Body of pancreas (tissue), 4 donors: ENCODE measurements at regions not wholly inside any gene's neighbourhood (a gene's known extent, or its start where the extent isn't known, plus 50 kb on each side); places are given as distances from the start of the nearest gene placed in this dataset.

Experiments used
- ATAC-seq: fragments of 150-250 bp; one replicate; pipeline ENCODE4 v1.9.1; 2016
- DNase-seq, 4 donors: peaks; one replicate each; pipeline ENCODE4 v3.0.0-alpha.2; 2019
- H3K27ac ChIP-seq, 4 donors: fragments of 200-600 bp; sonication (generic); 1 replicate in 3 of 4; 2 replicates in 1 of 4; pipeline versions ENCODE4 v1.5.1 to v1.6.1; 2016 to 2019; ENCODE audit warnings: mild to moderate bottlenecking in 1 of 4, mixed read lengths in 1 of 4, moderate library complexity in 1 of 4
- H3K27me3 ChIP-seq, 2 donors: fragments of 200-600 bp; sonication (generic); one replicate each; pipeline ENCODE4 v1.6.0; 2016; ENCODE audit warnings: mild to moderate bottlenecking in 1 of 2
- H3K36me3 ChIP-seq, 2 donors: fragments of 200-600 bp; sonication (generic); replicated peaks in 1 of 2; 2 replicates each; pipeline ENCODE4 v1.5.1; 2016; ENCODE audit warnings: low read depth in 2 of 2; ENCODE audit not compliant: insufficient read depth in 1 of 2
- H3K4me1 ChIP-seq: fragments of 200-600 bp; sonication (generic); one replicate; pipeline ENCODE4 v1.6.0; 2016
- H3K4me3 ChIP-seq, 2 donors: fragments of 200-600 bp; sonication (generic); 1 replicate in 1 of 2; 2 replicates in 1 of 2; pipeline ENCODE4 v1.5.1; 2016 to 2019
- H3K9me3 ChIP-seq, 3 donors: fragments of 200-600 bp; sonication (generic); 1 replicate in 2 of 3; 2 replicates in 1 of 3; pipeline ENCODE4 v1.5.1; 2016
- POLR2A ChIP-seq, 3 donors: fragments of 450-650 bp; IDR thresholded peaks; one replicate each; pipeline ENCODE4 v1.6.1; 2016; ENCODE audit warnings: antibody characterized with exemption in 3 of 3, mild to moderate bottlenecking in 2 of 3
- WGBS, 2 donors: methylation state at CpG; one replicate each; pipeline ENCODE4 v1.1.5; 2017; 5-methylcytosine and 5-hydroxymethylcytosine counted together
- intact Hi-C: fragments of 100-400 bp; cut with DNase I; formaldehyde crosslinking; loops from one replicate; pipeline ENCODE4 v1.15.1; 2023
- TF ChIP-seq, protein P1 (sequence below), 7 experiments: fragments of 450-650 bp in 4 of 7; fragments of 200-600 bp in 3 of 7; sonication (generic) in 3 of 7; IDR thresholded peaks; one replicate each; pipeline ENCODE4 v1.5.1; 2016 to 2019; ENCODE audit warnings: antibody characterized with exemption in 7 of 7

DNA sequence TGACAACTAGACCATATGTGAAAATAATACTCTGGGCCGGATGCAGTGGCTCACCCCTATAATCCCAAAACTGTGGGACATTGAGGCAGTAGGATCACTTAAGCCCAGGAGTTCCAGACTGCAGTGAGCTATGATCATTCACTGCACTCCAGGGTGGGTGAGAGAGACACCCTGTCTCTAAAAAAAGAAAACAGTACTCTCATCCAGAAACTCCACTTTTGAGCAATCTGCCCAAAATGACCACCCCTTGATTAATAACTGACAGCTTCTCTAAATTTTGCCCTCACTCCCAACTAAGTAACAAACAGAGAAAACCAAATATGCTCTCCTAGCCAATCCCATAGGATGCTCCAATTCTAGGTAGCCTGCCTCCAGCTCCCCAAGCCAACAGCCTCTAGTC, 62.5 kb upstream of the AKR1E2 start:
- intact Hi-C loops = no loop called here
- DNase-seq = no peak
- TF ChIP-seq, protein P1, sequence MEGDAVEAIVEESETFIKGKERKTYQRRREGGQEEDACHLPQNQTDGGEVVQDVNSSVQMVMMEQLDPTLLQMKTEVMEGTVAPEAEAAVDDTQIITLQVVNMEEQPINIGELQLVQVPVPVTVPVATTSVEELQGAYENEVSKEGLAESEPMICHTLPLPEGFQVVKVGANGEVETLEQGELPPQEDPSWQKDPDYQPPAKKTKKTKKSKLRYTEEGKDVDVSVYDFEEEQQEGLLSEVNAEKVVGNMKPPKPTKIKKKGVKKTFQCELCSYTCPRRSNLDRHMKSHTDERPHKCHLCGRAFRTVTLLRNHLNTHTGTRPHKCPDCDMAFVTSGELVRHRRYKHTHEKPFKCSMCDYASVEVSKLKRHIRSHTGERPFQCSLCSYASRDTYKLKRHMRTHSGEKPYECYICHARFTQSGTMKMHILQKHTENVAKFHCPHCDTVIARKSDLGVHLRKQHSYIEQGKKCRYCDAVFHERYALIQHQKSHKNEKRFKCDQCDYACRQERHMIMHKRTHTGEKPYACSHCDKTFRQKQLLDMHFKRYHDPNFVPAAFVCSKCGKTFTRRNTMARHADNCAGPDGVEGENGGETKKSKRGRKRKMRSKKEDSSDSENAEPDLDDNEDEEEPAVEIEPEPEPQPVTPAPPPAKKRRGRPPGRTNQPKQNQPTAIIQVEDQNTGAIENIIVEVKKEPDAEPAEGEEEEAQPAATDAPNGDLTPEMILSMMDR (IDR thresholded peaks at IDR 0.05) = no peak
- TF ChIP-seq POLR2A (IDR thresholded peaks at IDR 0.05) = no peak
- H3K27me3 ChIP-seq = no peaks in the 10 kb centered on the region
- 71 to 84% methylated on average over 1 of the region's 1 CpG for WGBS, 2 donors
- no peaks in the 10 kb centered on the region for H3K9me3 ChIP-seq
- no peak for ATAC-seq
- no peaks in the 10 kb centered on the region for H3K36me3 ChIP-seq
- no peaks in the 10 kb centered on the region for H3K4me1 ChIP-seq
- no peak overlapping the region for H3K27ac ChIP-seq
- H3K4me3 ChIP-seq = no peak overlapping the region

DNA sequence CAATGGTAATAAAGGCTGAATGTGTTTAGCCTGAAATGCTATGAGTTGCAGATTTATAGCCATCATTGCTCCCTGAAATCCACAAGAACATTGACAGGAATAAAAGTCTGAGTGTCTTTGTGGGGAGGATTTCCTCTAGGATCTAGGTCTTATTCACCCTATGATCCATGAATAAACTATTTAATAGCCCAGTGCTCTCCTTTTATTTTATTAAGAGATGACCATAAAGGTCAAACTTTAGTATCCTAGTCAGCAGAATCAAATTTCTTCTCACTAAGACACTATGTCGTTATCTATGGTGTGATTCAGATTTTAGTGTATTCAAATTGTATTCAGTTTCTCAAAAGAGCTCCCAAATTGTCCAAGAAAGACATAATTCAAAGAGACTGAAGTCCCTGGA, 67.8 kb upstream of the AKR1E2 start:
- ATAC-seq (no peak), DNase-seq (no peak)
- no peaks in the 10 kb centered on the region for H3K36me3 ChIP-seq
- TF ChIP-seq, protein P1 (IDR thresholded peaks at IDR 0.05) = no peak
- no peak for TF ChIP-seq POLR2A (IDR thresholded peaks at IDR 0.05)
- H3K27me3 ChIP-seq = peaks cover 0 to 5% of the 10 kb centered on the region in 2 donors
- H3K4me3 ChIP-seq = no peak overlapping the region
- no peak overlapping the region for H3K27ac ChIP-seq
- WGBS, 2 donors = 57 to 62% methylated on average over 1 of the region's 1 CpG
- no peaks in the 10 kb centered on the region for H3K9me3 ChIP-seq
- no peaks in the 10 kb centered on the region for H3K4me1 ChIP-seq
- intact Hi-C loops = loop anchor here (10.0 kb wide), 1 partner anchor 1553 kb away; no protein-coding TSS in a partner anchor

GRCh38 chr10:4755286-4755989, 70.6 kb upstream of the AKR1E2 start:
- no peak for ATAC-seq
- DNase-seq = no peak
- Histone ChIP-seq H3K27me3 (peaks cover 0 to 8% of the 10 kb centered on the region in 2 donors), H3K4me3 (no peak overlapping the region), H3K27ac (no peak overlapping the region), H3K4me1 (no peaks in the 10 kb centered on the region), H3K36me3 (no peaks in the 10 kb centered on the region), H3K9me3 (no peaks in the 10 kb centered on the region)
- intact Hi-C loops = loop anchor here (10.0 kb wide), 1 partner anchor 1551 kb away; no protein-coding TSS in a partner anchor
- no peak for TF ChIP-seq POLR2A (IDR thresholded peaks at IDR 0.05)
- TF ChIP-seq, protein P1 (IDR thresholded peaks at IDR 0.05) = no peak
- 65 to 66% methylated on average over 10 of the region's 10 CpGs for WGBS, 2 donors

DNA sequence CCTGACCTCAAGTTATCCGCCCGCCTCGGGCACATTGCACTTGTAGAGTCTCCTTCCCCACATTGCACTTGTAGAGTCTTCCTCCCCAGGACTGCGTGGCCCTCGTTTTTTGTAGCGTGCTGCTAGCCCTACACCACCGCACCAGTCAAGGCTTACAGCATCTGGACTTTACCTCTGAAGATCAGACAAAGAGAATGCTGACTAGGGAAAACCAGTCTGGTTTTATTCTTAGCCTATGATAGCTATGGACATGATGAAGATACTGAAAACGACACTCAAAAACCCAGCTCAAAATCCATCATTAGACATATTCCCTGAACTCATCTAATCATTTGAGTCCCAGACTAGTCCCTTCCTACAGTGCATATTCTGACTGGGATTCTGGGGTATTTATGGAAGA, 71.9 kb upstream of the AKR1E2 start:
- Histone ChIP-seq H3K27me3 (peaks cover 0 to 8% of the 10 kb centered on the region in 2 donors), H3K36me3 (no peaks in the 10 kb centered on the region), H3K9me3 (no peaks in the 10 kb centered on the region), H3K4me1 (no peaks in the 10 kb centered on the region), H3K4me3 (no peak overlapping the region), H3K27ac (no peak overlapping the region)
- WGBS, 2 donors = 81 to 88% methylated on average over 7 to 8 of the region's 8 CpGs
- DNase-seq = no peak
- TF ChIP-seq, protein P1 (IDR thresholded peaks at IDR 0.05) = no peak
- no peak for TF ChIP-seq POLR2A (IDR thresholded peaks at IDR 0.05)
- no peak for ATAC-seq
- intact Hi-C loops = loop anchor here (10.0 kb wide), 1 partner anchor 1549 kb away; no protein-coding TSS in a partner anchor

GRCh38 chr10:4751211-4751610, 74.8 kb upstream of the AKR1E2 start:
- TF ChIP-seq, protein P1 (IDR thresholded peaks at IDR 0.05) = no peak
- TF ChIP-seq POLR2A (IDR thresholded peaks at IDR 0.05) = no peak
- ATAC-seq = no peak
- H3K27ac ChIP-seq = no peak overlapping the region
- no peak overlapping the region for H3K4me3 ChIP-seq
- H3K36me3 ChIP-seq = no peaks in the 10 kb centered on the region
- intact Hi-C loops = loop anchor here (10.0 kb wide), 1 partner anchor 1546 kb away; no protein-coding TSS in a partner anchor
- no peak for DNase-seq
- 60 to 72% methylated on average over 2 of the region's 2 CpGs for WGBS, 2 donors
- no peaks in the 10 kb centered on the region for H3K9me3 ChIP-seq
- H3K4me1 ChIP-seq = no peaks in the 10 kb centered on the region
- H3K27me3 ChIP-seq = peaks cover 0 to 6% of the 10 kb centered on the region in 2 donors
